ENCODE measurements at regions not wholly inside any gene's neighbourhood (a gene's known extent, or its start where the extent isn't known, plus 50 kb on each side); places are given as distances from the start of the nearest gene placed in this dataset.

GRCh38 chr9:745761-746380, 95.6 kb upstream of the DMRT1 start:
- TF ChIP-seq HDAC2 (IDR thresholded peaks at IDR 0.05) (no peak), HCFC1 (IDR thresholded peaks at IDR 0.05; ENCODE audit: low read length) (no peak), SIN3A (IDR thresholded peaks at IDR 0.05; ENCODE audit: low read depth, low read length) (no peak), EGR1 (IDR thresholded peaks at IDR 0.05; ENCODE audit: borderline replicate concordance in 1 of 2, low read depth in 2 of 2, low read length in 2 of 2) (no peak), TCF12 (IDR thresholded peaks at IDR 0.05; ENCODE audit: low read depth, low read length) (no peak), FOXM1 (IDR thresholded peaks at IDR 0.05; ENCODE audit: low read depth, low read length) (no peak), REST (IDR thresholded peaks at IDR 0.05; ENCODE audit: low read depth, low read length) (no peak), EZH2 (IDR thresholded peaks at IDR 0.05; ENCODE audit: borderline replicate concordance, control insufficient read depth, low read depth, low read length) (no peak), CREB1 (IDR thresholded peaks at IDR 0.05; ENCODE audit: low read depth) (no peak), POLR2AphosphoS5 (IDR thresholded peaks at IDR 0.05; ENCODE audit: low read length) (no peak), PAX8 (IDR thresholded peaks at IDR 0.05) (no peak), PRDM15 (CRISPR knock-in tag; IDR thresholded peaks at IDR 0.05) (no peak)
- TF ChIP-seq, protein P1, sequence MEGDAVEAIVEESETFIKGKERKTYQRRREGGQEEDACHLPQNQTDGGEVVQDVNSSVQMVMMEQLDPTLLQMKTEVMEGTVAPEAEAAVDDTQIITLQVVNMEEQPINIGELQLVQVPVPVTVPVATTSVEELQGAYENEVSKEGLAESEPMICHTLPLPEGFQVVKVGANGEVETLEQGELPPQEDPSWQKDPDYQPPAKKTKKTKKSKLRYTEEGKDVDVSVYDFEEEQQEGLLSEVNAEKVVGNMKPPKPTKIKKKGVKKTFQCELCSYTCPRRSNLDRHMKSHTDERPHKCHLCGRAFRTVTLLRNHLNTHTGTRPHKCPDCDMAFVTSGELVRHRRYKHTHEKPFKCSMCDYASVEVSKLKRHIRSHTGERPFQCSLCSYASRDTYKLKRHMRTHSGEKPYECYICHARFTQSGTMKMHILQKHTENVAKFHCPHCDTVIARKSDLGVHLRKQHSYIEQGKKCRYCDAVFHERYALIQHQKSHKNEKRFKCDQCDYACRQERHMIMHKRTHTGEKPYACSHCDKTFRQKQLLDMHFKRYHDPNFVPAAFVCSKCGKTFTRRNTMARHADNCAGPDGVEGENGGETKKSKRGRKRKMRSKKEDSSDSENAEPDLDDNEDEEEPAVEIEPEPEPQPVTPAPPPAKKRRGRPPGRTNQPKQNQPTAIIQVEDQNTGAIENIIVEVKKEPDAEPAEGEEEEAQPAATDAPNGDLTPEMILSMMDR (IDR thresholded peaks at IDR 0.05 in 2 of 3, conservative IDR thresholded peaks at IDR 0.05 in 1 of 3; ENCODE audit: control insufficient read depth in 2 of 3, extremely low read depth in 1 of 3, insufficient read depth in 1 of 3, low read depth in 3 of 3, low read length in 3 of 3), result no peak

Measured in GM12878 (cell line).